GM03348 (cell line): ENCODE measurements at regions not wholly inside any gene's neighbourhood (a gene's known extent, or its start where the extent isn't known, plus 50 kb on each side); places are given as distances from the start of the nearest gene placed in this dataset.

ENCODE experiments used
- DNase-seq: peaks from one replicate; pipeline ENCODE4 v3.0.0; 2012; ENCODE audit warnings: low spot score

- no peak for DNase-seq
Observed at GRCh38 chr11:94671553-94672366, 96.4 kb upstream of the AMOTL1 start.

- no peak for DNase-seq
Observed at GRCh38 chr11:94672636-94673035, 95.5 kb upstream of the AMOTL1 start.

GRCh38 chr11:94673386-94673785, 94.8 kb upstream of the AMOTL1 start:
- no peak for DNase-seq

GRCh38 chr11:94673951-94674491, 94.1 kb upstream of the AMOTL1 start:
- no peak for DNase-seq

DNA sequence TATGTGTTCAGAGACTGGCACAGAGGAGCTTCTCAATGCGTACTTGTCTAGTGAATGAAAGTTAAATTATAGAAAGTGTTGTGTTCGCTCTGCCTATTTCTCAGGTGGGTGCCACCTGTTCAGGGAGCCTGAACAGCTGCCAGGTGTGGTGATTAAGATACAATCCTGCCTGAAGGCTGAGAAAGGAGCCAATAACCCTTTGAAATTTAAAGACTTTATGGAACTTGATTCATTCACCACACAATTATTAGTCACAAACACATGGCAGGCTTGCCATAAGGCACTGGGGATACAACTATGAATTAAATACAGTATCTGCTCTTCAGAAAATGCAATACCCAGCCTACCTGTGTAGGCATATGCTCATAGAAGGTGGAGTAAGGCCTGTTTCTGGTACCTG, 92.9 kb upstream of the AMOTL1 start:
- no peak for DNase-seq

DNA sequence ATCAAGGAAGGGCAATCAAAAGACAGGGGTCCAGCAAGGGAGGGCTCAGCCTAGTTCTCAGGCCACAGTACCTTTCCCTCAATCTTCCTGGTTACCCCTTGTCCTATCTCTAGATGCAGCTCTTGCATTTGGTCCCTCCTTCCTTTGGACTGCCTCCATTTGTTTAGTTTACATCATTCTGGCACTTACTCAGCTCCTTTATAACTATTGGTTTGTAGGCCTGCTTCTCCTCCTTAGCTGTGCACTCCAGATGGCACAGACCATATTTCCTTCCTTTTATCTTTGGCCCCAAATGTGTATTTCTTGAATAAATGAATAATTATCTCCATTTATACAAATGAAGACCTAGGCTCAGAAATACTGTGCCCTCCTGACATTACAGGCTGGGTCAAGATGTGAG, 92.3 kb upstream of the AMOTL1 start:
- no peak for DNase-seq

DNA sequence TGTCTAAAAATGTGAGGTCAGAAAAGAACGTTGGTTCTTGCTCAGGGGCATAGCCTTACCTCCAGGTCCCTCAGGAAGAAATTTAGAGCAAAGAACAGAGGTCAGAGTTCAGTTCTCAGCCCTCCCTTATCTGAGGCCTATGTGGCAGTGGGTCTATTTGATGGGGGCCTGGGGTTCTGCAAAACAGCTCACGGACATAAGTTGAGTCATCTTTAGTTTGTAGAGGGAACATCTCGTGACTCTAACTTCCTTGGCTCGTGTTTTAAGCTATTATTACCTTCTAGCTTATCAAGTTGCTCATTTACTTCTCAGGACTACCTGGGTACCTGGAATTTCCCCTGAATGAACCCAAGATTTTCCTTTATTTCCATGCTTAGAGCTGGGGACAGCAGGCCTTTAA, 91.3 kb upstream of the AMOTL1 start:
- no peak for DNase-seq

- no peak for DNase-seq
Observed at GRCh38 chr11:94678236-94678635, 89.9 kb upstream of the AMOTL1 start.

GRCh38 chr11:94678901-94679300, 89.3 kb upstream of the AMOTL1 start:
- no peak for DNase-seq

DNA sequence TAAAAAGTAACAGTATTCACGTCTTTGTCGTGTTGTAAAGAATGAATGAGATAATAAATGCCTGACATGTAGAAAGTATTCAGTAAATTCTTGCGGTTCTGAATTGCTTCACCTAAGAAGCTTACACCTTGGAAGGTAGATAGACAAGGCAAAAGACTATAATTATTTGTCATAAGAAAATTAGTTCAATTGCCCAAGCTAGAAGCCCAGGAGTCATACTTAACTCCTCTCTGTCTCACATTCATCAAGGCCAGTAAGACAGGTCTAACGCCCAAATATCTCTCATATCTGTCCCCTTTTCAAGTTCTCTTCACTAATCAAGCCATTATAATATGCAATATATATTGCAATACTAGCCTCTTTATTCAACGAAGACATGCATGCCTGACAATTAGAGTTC, 87.7 kb upstream of the AMOTL1 start:
- no peak for DNase-seq

DNA sequence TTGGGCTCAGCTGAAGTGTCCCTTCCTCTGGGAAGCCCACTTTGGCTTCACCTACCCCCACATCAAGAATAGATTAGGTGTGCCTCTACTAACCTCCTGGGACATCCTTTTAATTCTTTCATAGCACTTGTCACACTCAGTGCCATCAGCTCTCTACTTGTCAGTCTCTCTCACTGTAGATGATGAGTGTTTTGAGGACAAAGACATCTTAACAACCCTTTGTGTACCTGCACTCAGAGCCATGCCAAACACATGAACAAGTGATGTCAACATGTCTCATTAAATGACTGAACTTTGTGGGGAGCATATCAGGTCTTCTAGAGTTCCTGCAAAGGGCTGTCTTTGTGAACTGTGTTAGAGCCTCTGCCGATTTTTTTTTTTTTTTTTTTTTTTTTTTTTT, 87.0 kb upstream of the AMOTL1 start:
- DNase-seq = no peak

- no peak for DNase-seq
Observed at GRCh38 chr11:94681852-94682251, 86.3 kb upstream of the AMOTL1 start.

GRCh38 chr11:94694309-94695060, 73.7 kb upstream of the AMOTL1 start:
- DNase-seq = no peak

DNA sequence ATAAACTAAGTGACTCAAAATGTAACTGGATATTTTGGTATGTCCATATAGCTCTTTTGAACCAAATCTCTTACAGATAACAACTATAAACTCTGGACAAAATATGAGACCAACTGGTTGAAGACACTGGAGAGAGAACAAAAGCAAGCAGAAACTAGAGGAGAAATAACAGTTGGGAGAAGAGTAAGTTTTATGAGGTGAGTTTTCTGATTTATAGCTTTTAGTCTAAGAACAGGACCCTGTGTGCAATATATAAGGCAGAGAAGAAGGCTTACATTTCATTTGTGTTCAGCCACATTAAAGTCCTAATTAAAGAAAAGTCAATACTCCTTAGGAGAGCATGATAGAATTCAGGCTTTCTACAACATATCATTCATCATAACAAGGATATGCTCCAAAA, 71.0 kb upstream of the AMOTL1 start:
- no peak for DNase-seq

DNA sequence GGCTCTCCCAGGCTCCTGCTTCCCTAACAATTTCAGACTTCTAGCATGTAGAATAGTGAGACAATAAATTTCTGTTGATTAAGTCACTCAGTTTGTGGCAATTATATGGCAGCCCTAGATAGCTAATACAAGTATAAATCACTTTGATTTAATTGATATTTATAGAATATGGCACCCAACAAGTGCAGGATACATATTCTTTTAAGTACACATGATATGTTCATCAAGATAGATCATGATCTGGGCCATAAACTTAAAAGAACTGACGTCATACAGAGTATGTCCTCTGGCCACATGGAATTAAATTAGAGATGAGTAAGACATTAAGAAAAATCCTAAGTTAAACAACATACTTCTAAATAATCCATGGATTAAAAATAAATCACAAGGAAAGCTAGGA, 67.5 kb upstream of the AMOTL1 start:
- DNase-seq = no peak

GRCh38 chr11:94702481-94702880, 65.7 kb upstream of the AMOTL1 start:
- DNase-seq = no peak

DNA sequence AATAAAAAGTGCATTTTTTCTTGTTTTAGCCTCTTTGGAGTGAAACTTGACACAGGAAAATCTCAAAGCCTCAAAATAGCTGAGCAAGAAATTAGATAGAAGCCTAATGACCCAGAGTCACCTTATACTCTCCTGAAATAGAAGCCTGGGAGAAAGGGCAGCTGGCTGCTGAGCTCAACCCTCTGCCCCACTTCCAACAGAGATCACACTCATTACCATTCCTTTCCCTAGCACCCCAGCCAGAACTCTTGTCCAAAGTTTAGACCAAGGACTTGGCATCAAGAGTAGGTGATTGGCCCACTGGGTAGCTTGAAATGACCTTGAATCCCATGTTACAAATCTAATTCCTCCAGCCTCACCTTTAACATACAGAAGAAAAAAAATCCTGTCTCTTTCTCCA, 62.7 kb upstream of the AMOTL1 start:
- DNase-seq = no peak

GRCh38 chr11:94705891-94706615, 62.1 kb upstream of the AMOTL1 start:
- peak; percentile 64 for DNase-seq

DNA sequence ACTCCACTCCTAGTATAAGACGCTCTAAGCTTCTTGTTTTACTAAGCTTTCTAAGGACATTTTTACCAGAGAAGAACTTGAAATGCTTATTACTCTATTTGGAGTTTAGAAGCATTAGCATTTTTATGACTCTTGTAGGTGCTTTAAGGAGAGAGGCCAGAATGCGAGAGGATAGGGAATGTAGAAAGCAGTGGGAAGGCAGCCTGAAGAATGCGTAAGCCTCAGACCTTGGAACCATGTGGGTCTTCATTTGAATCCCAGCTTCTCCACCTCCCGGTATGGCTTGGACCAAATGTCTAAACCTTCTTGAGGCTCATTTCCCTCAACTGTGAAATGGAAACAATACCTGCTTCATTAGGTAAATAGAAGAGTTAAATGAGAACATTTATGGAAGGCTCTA, 60.0 kb upstream of the AMOTL1 start:
- DNase-seq = no peak

GRCh38 chr11:94708642-94709041, 59.5 kb upstream of the AMOTL1 start:
- no peak for DNase-seq

- DNase-seq = no peak
Observed at GRCh38 chr11:94715225-94715624, 52.9 kb upstream of the AMOTL1 start.

DNA sequence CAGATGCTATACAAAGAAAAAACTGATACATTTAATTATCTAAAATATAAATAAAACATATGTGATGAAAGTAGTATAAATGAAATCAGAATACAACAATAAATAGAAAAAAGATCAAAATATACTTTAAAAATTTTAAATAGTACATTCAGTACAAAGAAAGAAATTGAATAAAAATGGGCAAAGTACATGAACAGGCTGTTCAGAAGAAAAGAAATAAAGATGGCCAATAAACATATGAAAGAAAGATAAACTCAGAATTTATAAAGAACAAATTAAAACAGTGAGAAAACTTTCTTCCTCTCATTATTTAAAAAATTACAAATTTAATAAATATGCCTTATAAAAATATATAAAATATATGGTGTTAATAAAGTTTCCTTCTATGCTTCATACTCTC, 50.5 kb upstream of the AMOTL1 start:
- no peak for DNase-seq
